ENCODE measurements at regions not wholly inside any gene's neighbourhood (a gene's known extent, or its start where the extent isn't known, plus 50 kb on each side); places are given as distances from the start of the nearest gene placed in this dataset.

DNA sequence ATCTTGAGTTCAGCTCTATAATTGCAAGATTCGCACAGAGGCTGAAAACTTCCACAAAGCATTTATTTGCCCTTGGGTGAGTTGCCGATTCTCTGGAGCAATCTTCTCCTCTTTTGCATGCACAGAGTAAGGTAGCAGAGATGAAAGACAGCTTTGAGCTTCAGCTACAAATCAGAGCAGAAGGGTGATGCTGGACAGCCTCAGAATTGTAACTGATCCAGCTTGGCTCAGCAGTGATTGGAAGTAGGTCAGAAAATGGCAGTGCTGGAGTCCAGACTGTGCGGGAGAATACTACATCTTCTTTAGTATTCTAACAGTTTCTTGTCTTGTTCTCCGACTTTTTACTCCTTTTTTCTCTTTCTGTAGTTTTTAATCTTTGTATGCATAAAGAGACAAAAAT, 55.4 kb upstream of the CDC14C start:
- POLR2A ChIA-PET = no interaction called here

DNA sequence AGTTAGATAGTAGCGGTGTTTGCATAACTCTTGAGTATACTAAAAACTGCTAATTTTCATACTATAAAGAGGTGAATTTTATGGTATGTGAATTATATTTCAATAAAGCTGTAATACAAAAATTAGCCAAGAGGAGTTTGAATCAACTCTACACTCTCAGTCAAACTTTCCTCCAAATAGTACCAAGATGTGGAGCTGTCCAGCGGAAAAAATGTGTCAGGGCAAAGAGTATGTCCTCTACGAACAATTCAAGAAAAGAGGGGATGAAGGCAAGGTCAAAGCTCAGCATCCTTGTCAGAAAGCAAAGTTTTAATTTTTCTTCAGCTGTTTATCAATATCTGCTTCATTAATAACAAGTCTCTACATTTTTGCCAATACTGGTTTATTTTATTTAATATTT, 51.8 kb upstream of the CDC14C start:
- CTCF ChIA-PET = no interaction called here
- no peaks in the 10 kb centered on the region for H3K4me1 ChIP-seq
- FAIRE-seq (no peak), DNase-seq (ENCODE audit: low read depth in 1 of 2, low spot score in 1 of 2) (no peak), ATAC-seq (no peak)
- H3K4me3 ChIP-seq = no peak overlapping the region
- TF ChIP-seq EP300 (IDR thresholded peaks at IDR 0.05) (no peak), JUNB (IDR thresholded peaks at IDR 0.05) (no peak), HOXA7 (CRISPR knock-in tag; IDR thresholded peaks at IDR 0.05) (no peak), PHF8 (IDR thresholded peaks at IDR 0.05; ENCODE audit: borderline replicate concordance, low read depth) (no peak), EHMT2 (IDR thresholded peaks at IDR 0.05; ENCODE audit: low read depth) (no peak), CHD4 (IDR thresholded peaks at IDR 0.05; ENCODE audit: borderline replicate concordance) (no peak), FOSB (CRISPR knock-in tag; IDR thresholded peaks at IDR 0.05) (no peak), JUN (IDR thresholded peaks at IDR 0.05) (no peak), ZSCAN20 (CRISPR knock-in tag; IDR thresholded peaks at IDR 0.05) (no peak), HOXB5 (CRISPR knock-in tag; IDR thresholded peaks at IDR 0.05) (no peak), RARB (CRISPR knock-in tag; IDR thresholded peaks at IDR 0.05) (no peak)
- TF ChIP-seq, protein P1, sequence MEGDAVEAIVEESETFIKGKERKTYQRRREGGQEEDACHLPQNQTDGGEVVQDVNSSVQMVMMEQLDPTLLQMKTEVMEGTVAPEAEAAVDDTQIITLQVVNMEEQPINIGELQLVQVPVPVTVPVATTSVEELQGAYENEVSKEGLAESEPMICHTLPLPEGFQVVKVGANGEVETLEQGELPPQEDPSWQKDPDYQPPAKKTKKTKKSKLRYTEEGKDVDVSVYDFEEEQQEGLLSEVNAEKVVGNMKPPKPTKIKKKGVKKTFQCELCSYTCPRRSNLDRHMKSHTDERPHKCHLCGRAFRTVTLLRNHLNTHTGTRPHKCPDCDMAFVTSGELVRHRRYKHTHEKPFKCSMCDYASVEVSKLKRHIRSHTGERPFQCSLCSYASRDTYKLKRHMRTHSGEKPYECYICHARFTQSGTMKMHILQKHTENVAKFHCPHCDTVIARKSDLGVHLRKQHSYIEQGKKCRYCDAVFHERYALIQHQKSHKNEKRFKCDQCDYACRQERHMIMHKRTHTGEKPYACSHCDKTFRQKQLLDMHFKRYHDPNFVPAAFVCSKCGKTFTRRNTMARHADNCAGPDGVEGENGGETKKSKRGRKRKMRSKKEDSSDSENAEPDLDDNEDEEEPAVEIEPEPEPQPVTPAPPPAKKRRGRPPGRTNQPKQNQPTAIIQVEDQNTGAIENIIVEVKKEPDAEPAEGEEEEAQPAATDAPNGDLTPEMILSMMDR (IDR thresholded peaks at IDR 0.05) = no peak
- TF ChIP-seq, protein P2, sequence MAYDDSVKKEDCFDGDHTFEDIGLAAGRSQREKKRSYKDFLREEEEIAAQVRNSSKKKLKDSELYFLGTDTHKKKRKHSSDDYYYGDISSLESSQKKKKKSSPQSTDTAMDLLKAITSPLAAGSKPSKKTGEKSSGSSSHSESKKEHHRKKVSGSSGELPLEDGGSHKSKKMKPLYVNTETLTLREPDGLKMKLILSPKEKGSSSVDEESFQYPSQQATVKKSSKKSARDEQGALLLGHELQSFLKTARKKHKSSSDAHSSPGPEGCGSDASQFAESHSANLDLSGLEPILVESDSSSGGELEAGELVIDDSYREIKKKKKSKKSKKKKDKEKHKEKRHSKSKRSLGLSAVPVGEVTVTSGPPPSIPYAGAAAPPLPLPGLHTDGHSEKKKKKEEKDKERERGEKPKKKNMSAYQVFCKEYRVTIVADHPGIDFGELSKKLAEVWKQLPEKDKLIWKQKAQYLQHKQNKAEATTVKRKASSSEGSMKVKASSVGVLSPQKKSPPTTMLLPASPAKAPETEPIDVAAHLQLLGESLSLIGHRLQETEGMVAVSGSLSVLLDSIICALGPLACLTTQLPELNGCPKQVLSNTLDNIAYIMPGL (CRISPR knock-in tag; IDR thresholded peaks at IDR 0.05; ENCODE audit: borderline replicate concordance) = no peak
- 6% methylated on average over 3 of the region's 3 CpGs for WGBS (ENCODE audit: missing lambda C conversion rate)
- POLR2A ChIA-PET = no interaction called here
- no peak overlapping the region for H3K4me2 ChIP-seq
- H3K9me3 ChIP-seq = no peaks in the 10 kb centered on the region
- no peak overlapping the region for H3K27ac ChIP-seq

More for the DNA sequence above, 55.4 kb upstream of the CDC14C start:
- CTCF ChIA-PET = no interaction called here
- ATAC-seq (no peak), FAIRE-seq (no peak), DNase-seq (ENCODE audit: low read depth in 1 of 2, low spot score in 1 of 2) (no peak)
- 30% methylated on average over 4 of the region's 4 CpGs for WGBS (ENCODE audit: missing lambda C conversion rate)
- H3K27ac ChIP-seq = no peak overlapping the region
- no peak for TF ChIP-seq JUN (IDR thresholded peaks at IDR 0.05)
- TF ChIP-seq, protein P3, sequence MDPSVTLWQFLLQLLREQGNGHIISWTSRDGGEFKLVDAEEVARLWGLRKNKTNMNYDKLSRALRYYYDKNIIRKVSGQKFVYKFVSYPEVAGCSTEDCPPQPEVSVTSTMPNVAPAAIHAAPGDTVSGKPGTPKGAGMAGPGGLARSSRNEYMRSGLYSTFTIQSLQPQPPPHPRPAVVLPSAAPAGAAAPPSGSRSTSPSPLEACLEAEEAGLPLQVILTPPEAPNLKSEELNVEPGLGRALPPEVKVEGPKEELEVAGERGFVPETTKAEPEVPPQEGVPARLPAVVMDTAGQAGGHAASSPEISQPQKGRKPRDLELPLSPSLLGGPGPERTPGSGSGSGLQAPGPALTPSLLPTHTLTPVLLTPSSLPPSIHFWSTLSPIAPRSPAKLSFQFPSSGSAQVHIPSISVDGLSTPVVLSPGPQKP (IDR thresholded peaks at IDR 0.05; ENCODE audit: low read depth, low read length) = no peak
- TF ChIP-seq CHD2 (IDR thresholded peaks at IDR 0.05; ENCODE audit: low read length, partially characterized antibody) = no peak
- TF ChIP-seq, protein P4, sequence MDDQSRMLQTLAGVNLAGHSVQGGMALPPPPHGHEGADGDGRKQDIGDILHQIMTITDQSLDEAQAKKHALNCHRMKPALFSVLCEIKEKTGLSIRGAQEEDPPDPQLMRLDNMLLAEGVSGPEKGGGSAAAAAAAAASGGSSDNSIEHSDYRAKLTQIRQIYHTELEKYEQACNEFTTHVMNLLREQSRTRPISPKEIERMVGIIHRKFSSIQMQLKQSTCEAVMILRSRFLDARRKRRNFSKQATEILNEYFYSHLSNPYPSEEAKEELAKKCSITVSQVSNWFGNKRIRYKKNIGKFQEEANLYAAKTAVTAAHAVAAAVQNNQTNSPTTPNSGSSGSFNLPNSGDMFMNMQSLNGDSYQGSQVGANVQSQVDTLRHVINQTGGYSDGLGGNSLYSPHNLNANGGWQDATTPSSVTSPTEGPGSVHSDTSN (IDR thresholded peaks at IDR 0.05) = no peak
- TF ChIP-seq HOXB13 (CRISPR knock-in tag; IDR thresholded peaks at IDR 0.05; ENCODE audit: low read depth) = no peak
- no peak for TF ChIP-seq FOSL2 (IDR thresholded peaks at IDR 0.05)
- TF ChIP-seq FOSL2 (CRISPR knock-in tag; IDR thresholded peaks at IDR 0.05) = no peak
- TF ChIP-seq EHMT2 (IDR thresholded peaks at IDR 0.05; ENCODE audit: low read depth) = no peak
- TF ChIP-seq KDM5A (IDR thresholded peaks at IDR 0.05) = no peak
- TF ChIP-seq RNF2 (IDR thresholded peaks at IDR 0.05; ENCODE audit: borderline replicate concordance, low read depth) = no peak
- TF ChIP-seq, protein P2 (CRISPR knock-in tag; IDR thresholded peaks at IDR 0.05; ENCODE audit: borderline replicate concordance) = no peak
- no peak for TF ChIP-seq SMC3 (IDR thresholded peaks at IDR 0.05)
- no peak for TF ChIP-seq HEYL (CRISPR knock-in tag; IDR thresholded peaks at IDR 0.05)
- no peak for TF ChIP-seq NPAS2 (CRISPR knock-in tag; IDR thresholded peaks at IDR 0.05; ENCODE audit: borderline replicate concordance)
- TF ChIP-seq RCOR1 (IDR thresholded peaks at IDR 0.05; ENCODE audit: low read depth, low read length) = no peak
- TF ChIP-seq BHLHE40 (IDR thresholded peaks at IDR 0.05; ENCODE audit: low read depth, low read length) = no peak
- no peak for TF ChIP-seq NFE2L2 (conservative IDR thresholded peaks at IDR 0.05; ENCODE audit: low read length)
- no peak overlapping the region for H3K4me3 ChIP-seq
- H3K4me1 ChIP-seq = no peaks in the 10 kb centered on the region
- H3K9me3 ChIP-seq = no peaks in the 10 kb centered on the region
- no peak overlapping the region for H3K4me2 ChIP-seq

Measured in A549 (cell line).